Ishikawa (cell line): ENCODE measurements at regions not wholly inside any gene's neighbourhood (a gene's known extent, or its start where the extent isn't known, plus 50 kb on each side); places are given as distances from the start of the nearest gene placed in this dataset.

ENCODE experiments used
- CEBPB ChIP-seq: IDR thresholded peaks from 2 replicates; pipeline ENCODE4 v1.6.1; 2012
- EGR1 ChIP-seq: IDR thresholded peaks from 2 replicates; pipeline ENCODE4 v1.6.1; 2012
- EP300 ChIP-seq: IDR thresholded peaks from 2 replicates; pipeline ENCODE4 v1.6.1; 2012; ENCODE audit warnings: borderline replicate concordance
- FOXM1 ChIP-seq: IDR thresholded peaks from 2 replicates; pipeline ENCODE4 v1.6.1; 2012; ENCODE audit warnings: low read depth, borderline replicate concordance
- NFIC ChIP-seq: IDR thresholded peaks from 2 replicates; pipeline ENCODE4 v1.6.1; 2012
- REST ChIP-seq: IDR thresholded peaks from 2 replicates; pipeline ENCODE4 v1.6.1; 2012; ENCODE audit warnings: low read depth, mild to moderate bottlenecking
- TAF1 ChIP-seq: IDR thresholded peaks from 2 replicates; pipeline ENCODE4 v1.6.1; 2012; ENCODE audit warnings: low read depth, mild to moderate bottlenecking
- YY1 ChIP-seq: IDR thresholded peaks from 2 replicates; pipeline ENCODE4 v1.6.1; 2012; ENCODE audit warnings: low read depth
- ZBTB7A ChIP-seq: IDR thresholded peaks from 2 replicates; pipeline ENCODE4 v1.6.1; 2012; ENCODE audit warnings: low read depth
- TF ChIP-seq, protein P1 (sequence below): IDR thresholded peaks from 2 replicates; pipeline ENCODE4 v1.6.1; 2012

DNA sequence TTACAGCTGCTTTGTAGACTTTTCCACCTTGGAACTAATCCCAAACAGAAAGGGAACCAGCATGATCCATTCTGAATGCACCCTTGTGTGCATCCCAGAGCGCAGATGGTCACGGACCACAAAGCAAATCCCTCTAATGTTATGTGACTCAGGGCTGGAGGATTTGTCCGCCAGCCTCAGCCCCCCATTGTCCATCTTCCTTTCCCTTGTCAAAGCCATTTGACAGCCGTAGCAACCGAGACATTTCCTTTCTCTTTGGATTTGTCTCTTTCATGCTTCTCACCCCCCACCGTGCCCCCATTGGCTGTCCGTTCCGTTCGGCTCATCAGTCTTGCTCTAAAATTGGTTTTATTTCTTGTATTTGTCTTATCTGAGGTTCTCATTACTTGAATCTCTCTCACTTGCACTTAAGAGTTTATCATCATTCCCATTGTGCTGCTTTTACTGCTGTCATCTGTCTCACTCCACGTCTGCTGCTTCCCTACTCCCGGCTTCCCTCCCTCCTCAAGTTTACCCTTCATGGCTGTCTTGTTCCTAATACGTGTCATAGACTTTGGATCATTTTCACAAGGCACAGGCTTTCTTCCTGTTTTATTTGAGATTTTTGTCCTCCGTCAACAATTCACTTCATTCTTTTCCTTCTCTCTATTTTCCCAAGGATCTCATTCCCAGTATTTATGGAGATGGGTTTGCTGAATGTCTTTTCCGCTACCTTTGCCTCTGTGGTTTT lies 163.4 kb upstream of the ERCC4 start:
- no peak for TF ChIP-seq EP300
- TF ChIP-seq REST, result no peak
- TF ChIP-seq EGR1, result no peak
- TF ChIP-seq FOXM1, result no peak
- no peak for TF ChIP-seq TAF1
- TF ChIP-seq NFIC, result no peak
- TF ChIP-seq, protein P1, sequence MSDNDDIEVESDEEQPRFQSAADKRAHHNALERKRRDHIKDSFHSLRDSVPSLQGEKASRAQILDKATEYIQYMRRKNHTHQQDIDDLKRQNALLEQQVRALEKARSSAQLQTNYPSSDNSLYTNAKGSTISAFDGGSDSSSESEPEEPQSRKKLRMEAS, result no peak
- no peak for TF ChIP-seq CEBPB
- no peak for TF ChIP-seq ZBTB7A
- no peak for TF ChIP-seq YY1
